ENCODE measurements at regions not wholly inside any gene's neighbourhood (a gene's known extent, or its start where the extent isn't known, plus 50 kb on each side); places are given as distances from the start of the nearest gene placed in this dataset.

- H3K56ac ChIP-seq (ENCODE audit: extremely low read depth, insufficient read depth, low read length): no peak overlapping the region
These were observed 85.2 kb downstream of the STRADB start for GRCh38 chr2:201536754-201537153.

More at GRCh38 chr2:201536754-201537153, 85.2 kb downstream of the STRADB start:
- no peak overlapping the region for H2BK15ac ChIP-seq (ENCODE audit: low read depth, low read length)
- no peaks in the 10 kb centered on the region for H3K27me3 ChIP-seq (ENCODE audit: control insufficient read depth, insufficient read depth, low read length)
- H3K4me2 ChIP-seq (ENCODE audit: low read depth, low read length): no peak overlapping the region
- H3K4me3 ChIP-seq (ENCODE audit: insufficient read depth, low read depth, low read length): no peak overlapping the region
- no peak overlapping the region for H2AK9ac ChIP-seq (replicated peaks; ENCODE audit: low read depth, low read length, poor library complexity)
- no peak overlapping the region for H2BK5ac ChIP-seq (ENCODE audit: low read depth, low read length, poor library complexity, severe bottlenecking)
- CTCF ChIA-PET: no interaction called here
- H3K23ac ChIP-seq (ENCODE audit: low read depth, low read length): no peak overlapping the region
- no peak overlapping the region for H2BK120ac ChIP-seq (ENCODE audit: low read depth, low read length)
- H3K4ac ChIP-seq (ENCODE audit: low read depth, low read length): no peak overlapping the region
- POLR2A ChIA-PET (ENCODE audit: unreplicated experiment): no interaction called here
- in situ Hi-C loops (cut with MboI; ENCODE audit: low sequenced_read_pairs) (no loop called here), intact Hi-C loops (cut with micrococcal nuclease) (no loop called here), dilution Hi-C loops (cut with HindIII; ENCODE audit: low sequenced_read_pairs, unreplicated experiment) (no loop called here)
- H2BK20ac ChIP-seq (ENCODE audit: low read depth, low read length): no peak overlapping the region
- no peaks in the 10 kb centered on the region for H3K4me1 ChIP-seq (ENCODE audit: control insufficient read depth, insufficient read depth, low read length)
- H3K18ac ChIP-seq (ENCODE audit: low read depth, low read length): no peak overlapping the region
- H3K9ac ChIP-seq (ENCODE audit: low read depth, low read length): no peak overlapping the region
- no peak for TF ChIP-seq MXI1 (IDR thresholded peaks at IDR 0.05; ENCODE audit: borderline replicate concordance, low read depth, low read length)
- no peak for TF ChIP-seq FOS (IDR thresholded peaks at IDR 0.05; ENCODE audit: low read depth, low read length)
- TF ChIP-seq BHLHE40 (IDR thresholded peaks at IDR 0.05; ENCODE audit: low read depth, low read length): no peak
- TF ChIP-seq NFE2L2 (IDR thresholded peaks at IDR 0.05; ENCODE audit: low read depth, low read length): no peak
- no peak for TF ChIP-seq CHD1 (IDR thresholded peaks at IDR 0.05; ENCODE audit: low read depth, low read length)
- no peak for TF ChIP-seq POLR2A (IDR thresholded peaks at IDR 0.05; ENCODE audit: low read depth, low read length)
- TF ChIP-seq MAFK (IDR thresholded peaks at IDR 0.05; ENCODE audit: low read depth, low read length): no peak
- TF ChIP-seq RCOR1 (IDR thresholded peaks at IDR 0.05; ENCODE audit: insufficient replicate concordance, low read length): no peak
- TF ChIP-seq RAD21 (IDR thresholded peaks at IDR 0.05; ENCODE audit: low read length): no peak
- TF ChIP-seq, protein P1, sequence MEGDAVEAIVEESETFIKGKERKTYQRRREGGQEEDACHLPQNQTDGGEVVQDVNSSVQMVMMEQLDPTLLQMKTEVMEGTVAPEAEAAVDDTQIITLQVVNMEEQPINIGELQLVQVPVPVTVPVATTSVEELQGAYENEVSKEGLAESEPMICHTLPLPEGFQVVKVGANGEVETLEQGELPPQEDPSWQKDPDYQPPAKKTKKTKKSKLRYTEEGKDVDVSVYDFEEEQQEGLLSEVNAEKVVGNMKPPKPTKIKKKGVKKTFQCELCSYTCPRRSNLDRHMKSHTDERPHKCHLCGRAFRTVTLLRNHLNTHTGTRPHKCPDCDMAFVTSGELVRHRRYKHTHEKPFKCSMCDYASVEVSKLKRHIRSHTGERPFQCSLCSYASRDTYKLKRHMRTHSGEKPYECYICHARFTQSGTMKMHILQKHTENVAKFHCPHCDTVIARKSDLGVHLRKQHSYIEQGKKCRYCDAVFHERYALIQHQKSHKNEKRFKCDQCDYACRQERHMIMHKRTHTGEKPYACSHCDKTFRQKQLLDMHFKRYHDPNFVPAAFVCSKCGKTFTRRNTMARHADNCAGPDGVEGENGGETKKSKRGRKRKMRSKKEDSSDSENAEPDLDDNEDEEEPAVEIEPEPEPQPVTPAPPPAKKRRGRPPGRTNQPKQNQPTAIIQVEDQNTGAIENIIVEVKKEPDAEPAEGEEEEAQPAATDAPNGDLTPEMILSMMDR (conservative IDR thresholded peaks at IDR 0.05; ENCODE audit: low read depth, low read length): no peak
- TF ChIP-seq MAZ (IDR thresholded peaks at IDR 0.05; ENCODE audit: borderline replicate concordance, low read depth, low read length): no peak
- no peak for TF ChIP-seq RFX5 (IDR thresholded peaks at IDR 0.05; ENCODE audit: low read depth, low read length)
- TF ChIP-seq SMC3 (IDR thresholded peaks at IDR 0.05; ENCODE audit: low read depth, low read length): no peak
- no peak overlapping the region for H2AFZ ChIP-seq (replicated peaks; ENCODE audit: low read length, poor library complexity)
- H3K36me3 ChIP-seq (ENCODE audit: control insufficient read depth, insufficient read depth, low read length): no peaks in the 10 kb centered on the region
- no peak overlapping the region for H3K14ac ChIP-seq (replicated peaks; ENCODE audit: low read depth, low read length)
- BruUV-seq (replicated peaks): no TSS peak
- H4K8ac ChIP-seq (ENCODE audit: low read depth in 2 of 2, low read length in 2 of 2): no peak overlapping the region
- H3K27ac ChIP-seq (ENCODE audit: insufficient read depth, low read length): no peak overlapping the region
- H4K91ac ChIP-seq (ENCODE audit: insufficient read depth, low read depth, low read length): no peak overlapping the region
- no peaks in the 10 kb centered on the region for H3K9me1 ChIP-seq (ENCODE audit: insufficient read depth, low read length)
- ATAC-seq (ENCODE audit: low read depth): no peak
- H4K20me1 ChIP-seq (ENCODE audit: insufficient read depth, low read length): no peaks in the 10 kb centered on the region
- WGBS, 2 experiments (ENCODE audit: extremely low coverage in 2 of 2, insufficient read length in 1 of 2): no CpG with 5 or more reads among the region's 1 CpG
- H4K5ac ChIP-seq (ENCODE audit: low read depth, low read length): no peak overlapping the region
- no peaks in the 10 kb centered on the region for H3K79me1 ChIP-seq (ENCODE audit: low read depth in 1 of 2, low read length in 2 of 2)
- no peak overlapping the region for H2AK5ac ChIP-seq (ENCODE audit: low read depth, low read length)
- peaks cover 7% of the 10 kb centered on the region for H3K9me3 ChIP-seq (ENCODE audit: control insufficient read depth, insufficient read depth, low read length)
- no peak for DNase-seq
